ENCODE measurements at regions not wholly inside any gene's neighbourhood (a gene's known extent, or its start where the extent isn't known, plus 50 kb on each side); places are given as distances from the start of the nearest gene placed in this dataset.

GRCh38 chr13:104389691-104390090 is 1323.5 kb upstream of the SLC10A2 start:
- no peak for TF ChIP-seq Cebpa-rat (IDR thresholded peaks at IDR 0.05)
- H4K20me1 ChIP-seq = no peaks in the 10 kb centered on the region
- no peak overlapping the region for H3K4me2 ChIP-seq
- H3K4me1 ChIP-seq = no peaks in the 10 kb centered on the region
- no peak overlapping the region for H3K27ac ChIP-seq
- H3K27me3 ChIP-seq = no peaks in the 10 kb centered on the region
- peaks cover 6% of the 10 kb centered on the region; the same call in 1 of the 2 replicates for H3K9me3 ChIP-seq
- no peaks in the 10 kb centered on the region for H3K36me3 ChIP-seq
- H3K4me3 ChIP-seq = no peak overlapping the region
- no peak overlapping the region for H3K9ac ChIP-seq

- H4K20me1 ChIP-seq = no peaks in the 10 kb centered on the region
- no peaks in the 10 kb centered on the region for H3K27me3 ChIP-seq
- H3K36me3 ChIP-seq = no peaks in the 10 kb centered on the region
- H3K4me1 ChIP-seq = no peaks in the 10 kb centered on the region
- no peak overlapping the region for H3K27ac ChIP-seq
- no peak overlapping the region for H3K4me2 ChIP-seq
- no peak overlapping the region for H3K9ac ChIP-seq
- TF ChIP-seq Cebpa-rat (IDR thresholded peaks at IDR 0.05) = no peak
- no peak overlapping the region for H3K4me3 ChIP-seq
- peaks cover 6% of the 10 kb centered on the region; the same call in 1 of the 2 replicates for H3K9me3 ChIP-seq
Observed at GRCh38 chr13:104387510-104387909, 1321.3 kb upstream of the SLC10A2 start.

- no peak for TF ChIP-seq Cebpa-rat (IDR thresholded peaks at IDR 0.05)
- H3K27me3 ChIP-seq = no peaks in the 10 kb centered on the region
- no peaks in the 10 kb centered on the region for H3K4me1 ChIP-seq
- H3K36me3 ChIP-seq = no peaks in the 10 kb centered on the region
- H3K4me2 ChIP-seq = no peak overlapping the region
- H3K27ac ChIP-seq = no peak overlapping the region
- no peak overlapping the region for H3K9ac ChIP-seq
- peaks cover 6% of the 10 kb centered on the region; the same call in 1 of the 2 replicates for H3K9me3 ChIP-seq
- H4K20me1 ChIP-seq = no peaks in the 10 kb centered on the region
- no peak overlapping the region for H3K4me3 ChIP-seq
Observed at GRCh38 chr13:104385404-104385803, 1319.2 kb upstream of the SLC10A2 start.

- H3K4me3 ChIP-seq = no peak overlapping the region
- H3K4me2 ChIP-seq = no peak overlapping the region
- no peaks in the 10 kb centered on the region for H4K20me1 ChIP-seq
- no peaks in the 10 kb centered on the region for H3K27me3 ChIP-seq
- no peak overlapping the region for H3K9ac ChIP-seq
- no peaks in the 10 kb centered on the region for H3K4me1 ChIP-seq
- no peak overlapping the region for H3K27ac ChIP-seq
- TF ChIP-seq Cebpa-rat (IDR thresholded peaks at IDR 0.05) = no peak
- no peaks in the 10 kb centered on the region for H3K36me3 ChIP-seq
- no peaks in the 10 kb centered on the region for H3K9me3 ChIP-seq
Observed at GRCh38 chr13:104382951-104383350, 1316.7 kb upstream of the SLC10A2 start.

GRCh38 chr13:104376588-104376987 is 1310.4 kb upstream of the SLC10A2 start:
- no peaks in the 10 kb centered on the region for H3K4me1 ChIP-seq
- no peak overlapping the region for H3K4me2 ChIP-seq
- no peak overlapping the region for H3K9ac ChIP-seq
- H3K27me3 ChIP-seq = no peaks in the 10 kb centered on the region
- H4K20me1 ChIP-seq = no peaks in the 10 kb centered on the region
- no peak overlapping the region for H3K4me3 ChIP-seq
- no peaks in the 10 kb centered on the region for H3K36me3 ChIP-seq
- TF ChIP-seq Cebpa-rat (IDR thresholded peaks at IDR 0.05) = no peak
- H3K27ac ChIP-seq = no peak overlapping the region
- H3K9me3 ChIP-seq = no peaks in the 10 kb centered on the region

GRCh38 chr13:104375614-104376013 is 1309.4 kb upstream of the SLC10A2 start:
- Histone ChIP-seq H3K4me2 (no peak overlapping the region), H3K4me3 (no peak overlapping the region), H3K9ac (no peak overlapping the region), H3K27me3 (no peaks in the 10 kb centered on the region), H3K9me3 (no peaks in the 10 kb centered on the region), H3K36me3 (no peaks in the 10 kb centered on the region), H3K4me1 (no peaks in the 10 kb centered on the region), H3K27ac (no peak overlapping the region), H4K20me1 (no peaks in the 10 kb centered on the region)
- no peak for TF ChIP-seq Cebpa-rat (IDR thresholded peaks at IDR 0.05)

GRCh38 chr13:104372095-104372655 is 1306.0 kb upstream of the SLC10A2 start:
- Histone ChIP-seq H3K36me3 (no peaks in the 10 kb centered on the region), H3K4me2 (no peak overlapping the region), H3K4me1 (no peaks in the 10 kb centered on the region), H4K20me1 (no peaks in the 10 kb centered on the region), H3K27me3 (no peaks in the 10 kb centered on the region), H3K4me3 (no peak overlapping the region), H3K27ac (no peak overlapping the region), H3K9ac (no peak overlapping the region), H3K9me3 (no peaks in the 10 kb centered on the region)
- TF ChIP-seq Cebpa-rat (IDR thresholded peaks at IDR 0.05) = no peak

GRCh38 chr13:104365430-104365829 is 1299.2 kb upstream of the SLC10A2 start:
- H3K4me1 ChIP-seq = no peaks in the 10 kb centered on the region
- no peaks in the 10 kb centered on the region for H3K27me3 ChIP-seq
- H4K20me1 ChIP-seq = no peaks in the 10 kb centered on the region
- no peaks in the 10 kb centered on the region for H3K36me3 ChIP-seq
- H3K9me3 ChIP-seq = no peaks in the 10 kb centered on the region
- no peak overlapping the region for H3K4me3 ChIP-seq
- no peak overlapping the region for H3K27ac ChIP-seq
- no peak for TF ChIP-seq Cebpa-rat (IDR thresholded peaks at IDR 0.05)
- no peak overlapping the region for H3K4me2 ChIP-seq
- no peak overlapping the region for H3K9ac ChIP-seq

GRCh38 chr13:104357672-104358354 is 1291.6 kb upstream of the SLC10A2 start:
- H3K4me2 ChIP-seq = no peak overlapping the region
- H3K4me1 ChIP-seq = no peaks in the 10 kb centered on the region
- H3K9ac ChIP-seq = no peak overlapping the region
- H3K36me3 ChIP-seq = no peaks in the 10 kb centered on the region
- H3K4me3 ChIP-seq = no peak overlapping the region
- H3K27me3 ChIP-seq = no peaks in the 10 kb centered on the region
- no peaks in the 10 kb centered on the region for H4K20me1 ChIP-seq
- no peak overlapping the region for H3K27ac ChIP-seq
- H3K9me3 ChIP-seq = no peaks in the 10 kb centered on the region
- TF ChIP-seq Cebpa-rat (IDR thresholded peaks at IDR 0.05) = no peak

- Histone ChIP-seq H3K9me3 (no peaks in the 10 kb centered on the region), H3K4me1 (no peaks in the 10 kb centered on the region), H3K36me3 (no peaks in the 10 kb centered on the region), H4K20me1 (no peaks in the 10 kb centered on the region), H3K27me3 (no peaks in the 10 kb centered on the region), H3K4me3 (no peak overlapping the region), H3K9ac (no peak overlapping the region), H3K27ac (no peak overlapping the region), H3K4me2 (no peak overlapping the region)
- no peak for TF ChIP-seq Cebpa-rat (IDR thresholded peaks at IDR 0.05)
Observed at GRCh38 chr13:104357174-104357573, 1291.0 kb upstream of the SLC10A2 start.
